HCT116 (cell line): ENCODE measurements at regions not wholly inside any gene's neighbourhood (a gene's known extent, or its start where the extent isn't known, plus 50 kb on each side); places are given as distances from the start of the nearest gene placed in this dataset.

Source experiments
- ATAC-seq: fragments of 200-7000 bp; cut with Tn5 transposase; 2 replicates; pipeline ENCODE4 v1.9.1; 2020; ENCODE audit warnings: mild to moderate bottlenecking, moderate library complexity
- BruUV-seq: library from RNA; stranded (reverse); fragments of 400-500 nt; replicated peaks from 2 replicates; lab custom pipeline; 2021; lab: Mats Ljungman, UMichigan
- CTCF ChIA-PET: fragments of 300-600 bp; sonication (Branson Sonifier 250); formaldehyde crosslinking; loops from one replicate; lab custom pipeline; 2021; ENCODE audit warnings: antibody characterized with exemption; lab: Charles Lee
- POLR2A ChIA-PET: fragments of 300-600, 350-600 bp; sonication (Branson Sonifier 250); formaldehyde crosslinking; loops from one replicate; lab custom pipeline; 2021; ENCODE audit warnings: antibody characterized with exemption; lab: Charles Lee
- RAD21 ChIA-PET, 2 experiments: fragments of 300-600 bp; sonication (Branson Sonifier 250); formaldehyde crosslinking; loops; one replicate each; lab custom pipeline; 2023; ENCODE audit warnings: low total read pairs in 2 of 2; ENCODE audit not compliant: uncharacterized antibody in 2 of 2, unreplicated experiment in 2 of 2, low non-redundant PET in 1 of 2; lab: Charles Lee
- DNase-seq: peaks from one replicate; pipeline ENCODE4 v3.0.0-alpha.2; 2010; ENCODE audit warnings: low read depth, low spot score
- H2AFZ ChIP-seq: fragments of 200-600 bp; shearing (Covaris generic), sonication (generic); 2 replicates; pipeline ENCODE4 v1.6.1; 2017; ENCODE audit warnings: low read depth, mixed run types, mixed read lengths, antibody characterized with exemption, low read length; ENCODE audit not compliant: poor library complexity, severe bottlenecking
- H3K27ac ChIP-seq: 2 replicates; pipeline ENCODE4 v1.5.1; 2012; ENCODE audit warnings: low read depth, low read length
- H3K27me3 ChIP-seq: fragments of 200-600 bp; sonication (generic); 2 replicates; pipeline ENCODE4 v1.6.1; 2016; ENCODE audit warnings: mixed run types, low read length, mixed read lengths; ENCODE audit not compliant: insufficient read depth
- H3K36me3 ChIP-seq, 2 experiments: fragments of 200-500 bp in 1 of 2; fragments of 200-600 bp in 1 of 2; sonication (Bioruptor generic) in 1 of 2; sonication (generic) in 1 of 2; 2 replicates each; pipeline versions ENCODE4 v1.5.1 to v1.6.1; 2014 to 2016; ENCODE audit warnings: low read length in 2 of 2, inconsistent platforms in 1 of 2, mixed read lengths in 1 of 2, mixed run types in 1 of 2; ENCODE audit not compliant: insufficient read depth in 2 of 2, control insufficient read depth in 1 of 2
- H3K4me1 ChIP-seq, 2 experiments: fragments of 200-600 bp in 1 of 2; sonication (generic) in 1 of 2; 2 replicates each; pipeline versions ENCODE4 v1.5.1 to v1.6.1; 2012 to 2017; ENCODE audit warnings: low read length in 2 of 2, inconsistent platforms in 1 of 2, mild to moderate bottlenecking in 1 of 2, mixed read lengths in 1 of 2, mixed run types in 1 of 2, moderate library complexity in 1 of 2; ENCODE audit not compliant: insufficient read depth in 2 of 2, control insufficient read depth in 1 of 2
- H3K4me2 ChIP-seq: fragments of 200-600 bp; sonication (generic); 2 replicates; pipeline ENCODE4 v1.6.1; 2017; ENCODE audit warnings: mixed run types, low read length, mixed read lengths
- H3K4me3 ChIP-seq, 2 experiments: fragments of 200-600 bp in 1 of 2; sonication (generic) in 1 of 2; replicated peaks in 1 of 2; 2 replicates each; pipeline ENCODE4 v1.5.1; 2011 to 2016; ENCODE audit warnings: low read length in 2 of 2, control low read depth in 1 of 2, low read depth in 1 of 2, mild to moderate bottlenecking in 1 of 2, mixed read lengths in 1 of 2, mixed run types in 1 of 2
- H3K79me2 ChIP-seq: fragments of 200-600 bp; sonication (generic); 2 replicates; pipeline ENCODE4 v1.6.1; 2017; ENCODE audit warnings: mild to moderate bottlenecking, mixed run types, low read length, moderate library complexity, mixed read lengths; ENCODE audit not compliant: insufficient read depth
- H3K9ac ChIP-seq: fragments of 200-600 bp; sonication (generic); 2 replicates; pipeline ENCODE4 v1.6.1; 2016; ENCODE audit warnings: low read length, mixed read lengths
- H3K9me2 ChIP-seq: fragments of 200-600 bp; sonication (generic), shearing (Covaris generic); 2 replicates; pipeline ENCODE4 v1.6.1; 2017; ENCODE audit warnings: mixed run types, mild to moderate bottlenecking, moderate library complexity; ENCODE audit not compliant: insufficient read depth
- H3K9me3 ChIP-seq, 2 experiments: fragments of 200-500 bp in 1 of 2; fragments of 200-600 bp in 1 of 2; sonication (Bioruptor generic) in 1 of 2; sonication (generic) in 1 of 2; 2 replicates each; pipeline ENCODE4 v1.6.1; 2014 to 2017; ENCODE audit warnings: low read length in 2 of 2, mixed read lengths in 2 of 2, inconsistent platforms in 1 of 2, low read depth in 1 of 2, mild to moderate bottlenecking in 1 of 2, mixed run types in 1 of 2, moderate library complexity in 1 of 2; ENCODE audit not compliant: control insufficient read depth in 1 of 2, insufficient read depth in 1 of 2
- H4K20me1 ChIP-seq: fragments of 200-600 bp; sonication (generic), shearing (Covaris generic); 2 replicates; pipeline ENCODE4 v1.6.1; 2017; ENCODE audit warnings: mixed run types, mild to moderate bottlenecking, moderate library complexity; ENCODE audit not compliant: insufficient read depth
- CTCF ChIP-seq, 3 experiments: fragments of 200-600 bp in 1 of 3; sonication (generic) in 1 of 3; IDR thresholded peaks in 2 of 3; conservative IDR thresholded peaks in 1 of 3; 2 replicates each; pipeline ENCODE4 v1.5.1; 2012 to 2017; ENCODE audit warnings: low read depth in 2 of 3, low read length in 2 of 3, antibody characterized with exemption in 1 of 3, borderline replicate concordance in 1 of 3, control low read depth in 1 of 3, mild to moderate bottlenecking in 1 of 3, mixed read lengths in 1 of 3, mixed run types in 1 of 3, moderate library complexity in 1 of 3; ENCODE audit not compliant: insufficient read depth in 1 of 3
- EGR1 ChIP-seq: IDR thresholded peaks from 2 replicates; pipeline ENCODE4 v1.6.1; 2012; ENCODE audit warnings: low read depth
- POLR2A ChIP-seq: IDR thresholded peaks from 2 replicates; pipeline ENCODE4 v1.7.0; 2011; ENCODE audit warnings: borderline replicate concordance; ENCODE audit not compliant: insufficient read depth, insufficient read length; ENCODE audit errors: extremely low read depth
- RAD21 ChIP-seq: IDR thresholded peaks from 2 replicates; pipeline ENCODE4 v1.6.1; 2012; ENCODE audit warnings: low read depth, mild to moderate bottlenecking
- ZBTB33 ChIP-seq: IDR thresholded peaks from 2 replicates; pipeline ENCODE4 v1.6.1; 2011; ENCODE audit warnings: mild to moderate bottlenecking, low read length, moderate library complexity; ENCODE audit not compliant: insufficient replicate concordance; ENCODE audit errors: extremely low read depth
- ZFX ChIP-seq: fragments of 450-650 bp; IDR thresholded peaks from 2 replicates; pipeline ENCODE4 v1.6.1; 2017
- ZNF274 ChIP-seq: fragments of 200-500 bp; sonication (Bioruptor generic); IDR thresholded peaks from 2 replicates; pipeline ENCODE4 v1.6.1; 2014; ENCODE audit warnings: mild to moderate bottlenecking, low read depth, low read length, inconsistent platforms
- intact Hi-C: fragments of 100-400 bp; cut with micrococcal nuclease; formaldehyde crosslinking; loops from 2 replicates; pipeline ENCODE4 v1.10.0; 2022

GRCh38 chr4:125539691-125540090 lies 224.9 kb downstream of the FAT4 start:
- Histone ChIP-seq H2AFZ (no peak overlapping the region), H3K27ac (no peak overlapping the region), H3K4me3 (no peak overlapping the region), H3K9me2 (no peaks in the 10 kb centered on the region; the same call in 1 of the 2 replicates), H3K79me2 (no peaks in the 10 kb centered on the region), H3K9me3 (no peaks in the 10 kb centered on the region; a peak in 2 of 4 replicates), H4K20me1 (no peaks in the 10 kb centered on the region), H3K27me3 (no peaks in the 10 kb centered on the region), H3K36me3 (no peaks in the 10 kb centered on the region), H3K4me2 (no peak overlapping the region), H3K4me1 (no peaks in the 10 kb centered on the region), H3K9ac (no peak overlapping the region)
- BruUV-seq: no TSS peak
- no peak for TF ChIP-seq EGR1
- TF ChIP-seq CTCF (IDR thresholded peaks at IDR 0.05 in 2 of 3, conservative IDR thresholded peaks at IDR 0.05 in 1 of 3; ENCODE audit: borderline replicate concordance in 1 of 3, insufficient read depth in 1 of 3, low read depth in 2 of 3, low read length in 2 of 3): no peak
- TF ChIP-seq ZFX: no peak
- TF ChIP-seq ZBTB33: no peak
- TF ChIP-seq POLR2A: no peak
- no peak for TF ChIP-seq RAD21
- no peak for TF ChIP-seq ZNF274
- ATAC-seq: no peak
- POLR2A ChIA-PET: no interaction called here
- intact Hi-C loops: no loop called here
- RAD21 ChIA-PET: no interaction called here
- DNase-seq: no peak
- CTCF ChIA-PET: no interaction called here
